Common myeloid progenitor, CD34-positive (primary cell): ENCODE measurements at regions not wholly inside any gene's neighbourhood (a gene's known extent, or its start where the extent isn't known, plus 50 kb on each side); places are given as distances from the start of the nearest gene placed in this dataset.

ENCODE experiments used
- CTCF ChIA-PET: fragments of 350-600 bp; sonication (Branson Sonifier 250); formaldehyde crosslinking; loops from one replicate; lab custom pipeline; 2021; ENCODE audit warnings: antibody characterized with exemption; lab: Charles Lee
- POLR2A ChIA-PET: fragments of 350-600 bp; sonication (Branson Sonifier 250); formaldehyde crosslinking; loops from one replicate; lab custom pipeline; 2021; ENCODE audit warnings: antibody characterized with exemption; lab: Charles Lee
- DNase-seq, 3 donors: peaks; one replicate each; pipeline versions ENCODE4 v3.0.0 to v3.0.0-alpha.2; 2013
- H3K27ac ChIP-seq, 2 experiments: 1 replicate in 1 of 2; 2 replicates in 1 of 2; pipeline ENCODE4 v1.7.0; 2013; ENCODE audit warnings: inconsistent platforms in 2 of 2, low read length in 2 of 2, mild to moderate bottlenecking in 2 of 2, low read depth in 1 of 2, moderate library complexity in 1 of 2; ENCODE audit not compliant: severe bottlenecking in 2 of 2, insufficient read depth in 1 of 2, poor library complexity in 1 of 2
- H3K27me3 ChIP-seq, 5 experiments: replicated peaks in 2 of 5; 1 replicate in 3 of 5; 2 replicates in 2 of 5; pipeline versions ENCODE4 v1.6.1 to v1.7.0; 2013; ENCODE audit warnings: low read length in 4 of 5, mild to moderate bottlenecking in 2 of 5, moderate library complexity in 2 of 5, inconsistent platforms in 1 of 5; ENCODE audit not compliant: insufficient read depth in 5 of 5, control insufficient read depth in 4 of 5
- H3K36me3 ChIP-seq, 4 experiments: 1 replicate in 2 of 4; 2 replicates in 2 of 4; pipeline versions ENCODE4 v1.6.1 to v1.7.0; 2013; ENCODE audit warnings: low read length in 3 of 4, control low read depth in 1 of 4, mild to moderate bottlenecking in 1 of 4; ENCODE audit not compliant: control insufficient read depth in 4 of 4, insufficient read depth in 4 of 4
- H3K4me1 ChIP-seq, 4 experiments: 1 replicate in 3 of 4; 2 replicates in 1 of 4; pipeline versions ENCODE4 v1.6.1 to v1.7.1; 2013; ENCODE audit warnings: low read length in 3 of 4, mild to moderate bottlenecking in 3 of 4, control low read depth in 1 of 4, inconsistent platforms in 1 of 4, moderate library complexity in 1 of 4; ENCODE audit not compliant: control insufficient read depth in 4 of 4, insufficient read depth in 4 of 4; ENCODE audit errors: control extremely low read depth in 1 of 4
- H3K4me3 ChIP-seq, 7 experiments: 1 replicate in 4 of 7; 2 replicates in 3 of 7; pipeline versions ENCODE4 v1.5.1 to v1.7.0; 2013; ENCODE audit warnings: mild to moderate bottlenecking in 7 of 7, low read length in 6 of 7, moderate library complexity in 6 of 7, inconsistent platforms in 2 of 7, low read depth in 2 of 7, control low read depth in 1 of 7; ENCODE audit not compliant: insufficient read depth in 4 of 7, control insufficient read depth in 1 of 7; ENCODE audit errors: extremely low read depth in 1 of 7
- H3K9me3 ChIP-seq, 5 experiments: 1 replicate in 4 of 5; 2 replicates in 1 of 5; pipeline versions ENCODE4 v1.6.1 to v1.7.1; 2013; ENCODE audit warnings: low read length in 4 of 5, mild to moderate bottlenecking in 2 of 5, inconsistent platforms in 1 of 5, low read depth in 1 of 5, moderate library complexity in 1 of 5; ENCODE audit not compliant: control insufficient read depth in 4 of 5, insufficient read depth in 2 of 5; ENCODE audit errors: control extremely low read depth in 1 of 5
- WGBS: methylation state at CpG from one replicate; pipeline ENCODE4 v1.1.5; 2013; ENCODE audit not compliant: insufficient coverage; 5-methylcytosine and 5-hydroxymethylcytosine counted together

DNA sequence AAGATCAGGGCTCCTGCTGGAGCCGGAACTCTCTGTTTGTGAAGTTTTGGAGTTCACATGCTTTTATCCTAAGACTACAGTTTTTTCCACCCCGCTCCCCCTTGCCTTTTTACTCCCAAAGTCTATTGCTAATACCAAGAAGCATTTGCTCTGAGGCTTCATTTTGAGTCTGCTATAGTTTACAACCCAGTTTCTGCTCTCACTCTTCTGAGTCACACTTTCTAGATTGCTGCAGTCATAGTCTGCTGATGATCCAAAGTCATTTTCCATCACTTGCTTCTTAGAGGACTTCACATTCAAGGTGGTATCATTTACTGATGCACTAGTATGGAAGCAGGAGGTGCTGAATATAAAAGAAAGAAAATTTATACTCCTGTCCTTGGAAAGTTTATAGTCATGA, 937.4 kb downstream of the IGSF11 start:
- CTCF ChIA-PET = no interaction called here
- Histone ChIP-seq H3K27ac (no peak overlapping the region), H3K36me3 (no peaks in the 10 kb centered on the region), H3K4me1 (no peaks in the 10 kb centered on the region), H3K27me3 (no peaks in the 10 kb centered on the region), H3K4me3 (no peak overlapping the region), H3K9me3 (peaks cover 0 to 7% (median 4%) of the 10 kb centered on the region in 5 experiments)
- no peak for DNase-seq
- 86% methylated on average over 1 of the region's 2 CpGs for WGBS
- POLR2A ChIA-PET = no interaction called here

DNA sequence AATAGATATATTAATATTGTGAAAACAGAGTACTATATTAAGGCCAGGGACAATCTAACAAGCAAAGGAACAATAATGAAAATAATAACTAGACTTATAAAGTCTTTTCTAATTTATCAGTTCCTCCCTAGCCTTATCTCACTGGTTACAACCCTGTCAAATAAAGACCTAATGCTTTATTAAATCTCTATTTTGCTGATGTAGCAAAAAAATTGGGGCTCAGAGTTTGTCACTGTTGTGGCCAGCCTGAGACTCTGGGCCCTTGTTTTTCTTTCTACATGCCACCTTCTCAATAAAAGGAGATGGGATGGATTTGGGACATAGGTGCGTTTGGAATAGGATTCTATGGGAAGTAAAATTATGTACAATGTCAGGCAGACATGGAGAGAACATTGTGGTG, 937.0 kb downstream of the IGSF11 start:
- Histone ChIP-seq H3K9me3 (peaks cover 0 to 7% (median 4%) of the 10 kb centered on the region in 5 experiments), H3K27ac (no peak overlapping the region), H3K36me3 (no peaks in the 10 kb centered on the region), H3K27me3 (no peaks in the 10 kb centered on the region), H3K4me1 (no peaks in the 10 kb centered on the region), H3K4me3 (no peak overlapping the region)
- no peak for DNase-seq
- no CpG with 5 or more reads among the region's 1 CpG for WGBS
- ChIA-PET POLR2A (no interaction called here), CTCF (no interaction called here)

DNA sequence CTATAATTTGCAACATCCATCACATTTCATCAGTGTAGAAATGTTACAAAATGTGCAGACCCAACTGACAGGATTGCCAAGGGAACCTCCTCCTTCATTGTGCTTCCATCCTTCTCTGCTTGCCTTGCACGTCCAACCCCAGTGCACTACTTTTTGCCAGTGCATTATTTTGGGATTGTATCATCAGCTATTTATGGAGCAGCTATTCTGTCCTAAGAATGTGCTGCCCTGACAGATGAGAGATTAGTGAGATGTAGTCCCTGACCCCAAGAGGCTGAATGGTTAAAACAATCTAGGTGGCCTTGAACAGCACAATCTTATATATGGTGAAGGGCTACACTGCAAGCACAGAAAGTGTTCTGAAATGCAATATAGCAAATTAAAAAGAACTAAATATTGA, 935.8 kb downstream of the IGSF11 start:
- DNase-seq = no peak
- ChIA-PET POLR2A (no interaction called here), CTCF (no interaction called here)
- Histone ChIP-seq H3K27ac (no peak overlapping the region), H3K4me3 (no peak overlapping the region), H3K9me3 (no peaks in the 10 kb centered on the region), H3K36me3 (no peaks in the 10 kb centered on the region), H3K27me3 (no peaks in the 10 kb centered on the region), H3K4me1 (no peaks in the 10 kb centered on the region)
- WGBS = 100% methylated on average over 1 of the region's 1 CpG

DNA sequence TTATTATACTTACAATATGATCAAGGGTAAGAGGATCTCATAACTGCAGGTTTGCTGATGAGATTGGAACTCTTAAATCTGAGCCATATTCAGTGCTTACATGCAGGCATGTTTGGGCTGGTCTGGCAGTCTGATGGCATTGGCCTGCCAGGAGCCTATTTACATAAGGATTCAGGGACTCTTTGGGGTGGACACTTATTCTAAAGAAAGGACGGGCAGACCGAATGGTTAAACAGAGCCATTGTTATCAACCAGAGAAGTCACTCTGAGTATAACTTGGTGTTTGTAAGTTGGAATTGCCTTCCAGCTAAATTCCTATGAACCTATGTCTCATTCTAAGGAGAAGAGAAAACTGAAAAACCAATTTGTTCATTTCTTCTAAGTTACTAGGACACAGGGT, 932.8 kb downstream of the IGSF11 start:
- no CpG with 5 or more reads among the region's 2 CpGs for WGBS
- Histone ChIP-seq H3K36me3 (no peaks in the 10 kb centered on the region), H3K27me3 (no peaks in the 10 kb centered on the region), H3K4me1 (no peaks in the 10 kb centered on the region), H3K27ac (no peak overlapping the region), H3K4me3 (no peak overlapping the region), H3K9me3 (no peaks in the 10 kb centered on the region)
- ChIA-PET POLR2A (no interaction called here), CTCF (no interaction called here)
- DNase-seq = no peak

DNA sequence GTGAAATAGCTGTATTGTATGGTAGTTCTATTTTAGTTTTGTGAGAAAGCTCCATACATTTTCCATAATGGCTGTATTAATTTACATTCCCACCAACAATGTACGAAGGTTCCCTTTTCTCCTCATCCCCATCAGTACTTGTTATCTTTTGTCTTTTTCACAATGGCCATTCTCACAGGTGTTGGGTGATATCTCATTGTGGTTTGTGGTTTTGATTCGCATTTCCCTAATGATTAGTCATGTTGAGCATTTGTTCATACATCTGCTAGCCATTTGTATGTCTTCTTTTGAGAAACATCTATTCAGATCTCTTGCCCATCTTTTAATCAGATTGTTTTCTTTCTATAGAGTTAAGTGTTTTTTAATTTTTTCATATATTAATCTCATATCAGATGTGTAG, 931.9 kb downstream of the IGSF11 start:
- ChIA-PET POLR2A (no interaction called here), CTCF (no interaction called here)
- no peak for DNase-seq
- H3K4me1 ChIP-seq = no peaks in the 10 kb centered on the region
- no peaks in the 10 kb centered on the region for H3K36me3 ChIP-seq
- H3K27me3 ChIP-seq = no peaks in the 10 kb centered on the region
- WGBS = no CpG with 5 or more reads among the region's 2 CpGs
- H3K4me3 ChIP-seq = no peak overlapping the region
- H3K27ac ChIP-seq = no peak overlapping the region
- H3K9me3 ChIP-seq = no peaks in the 10 kb centered on the region

DNA sequence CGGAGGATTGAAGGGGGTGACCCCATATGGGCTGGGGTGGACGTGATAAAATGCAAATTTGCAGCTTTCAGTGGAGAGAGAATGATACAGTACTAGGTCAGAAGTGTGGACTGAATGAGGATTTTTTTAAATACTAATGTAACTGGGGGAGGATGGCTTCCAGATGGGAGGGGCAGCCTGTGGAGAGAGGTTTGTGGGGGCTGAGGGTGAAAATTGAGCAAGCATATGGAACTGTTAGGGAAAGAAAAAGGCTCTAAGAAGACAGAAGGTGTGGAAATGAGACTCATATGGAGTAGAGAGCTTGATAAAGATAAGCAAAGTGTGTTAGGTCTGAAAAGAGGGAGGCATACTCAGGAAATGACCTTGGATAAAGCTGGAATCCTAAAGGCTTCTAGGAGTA, 926.4 kb downstream of the IGSF11 start:
- DNase-seq = no peak
- ChIA-PET POLR2A (no interaction called here), CTCF (no interaction called here)
- 75% methylated on average over 1 of the region's 2 CpGs for WGBS
- Histone ChIP-seq H3K4me3 (no peak overlapping the region), H3K9me3 (no peaks in the 10 kb centered on the region), H3K27ac (no peak overlapping the region), H3K36me3 (no peaks in the 10 kb centered on the region), H3K27me3 (no peaks in the 10 kb centered on the region), H3K4me1 (no peaks in the 10 kb centered on the region)

DNA sequence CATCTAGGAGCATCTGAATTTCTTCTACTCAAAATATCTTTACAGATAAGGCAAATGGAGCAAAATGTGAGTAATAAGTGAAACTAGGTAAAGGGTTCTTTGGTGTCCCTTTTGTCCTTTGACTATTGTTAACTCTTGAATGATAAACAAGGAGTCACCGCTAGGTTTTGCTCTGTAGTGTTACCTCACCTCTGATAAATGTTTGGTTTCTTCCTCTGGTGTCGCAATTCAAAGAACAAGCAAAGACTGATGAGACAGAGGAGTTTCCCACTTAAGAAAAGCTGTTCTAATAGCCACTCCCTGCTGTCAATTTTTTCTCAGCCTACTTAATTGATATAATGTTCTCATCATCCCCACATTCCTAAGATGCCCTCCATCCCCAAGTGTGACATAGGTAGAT, 925.9 kb downstream of the IGSF11 start:
- H3K9me3 ChIP-seq = no peaks in the 10 kb centered on the region
- DNase-seq = no peak
- H3K4me1 ChIP-seq = no peaks in the 10 kb centered on the region
- no peak overlapping the region for H3K27ac ChIP-seq
- 100% methylated on average over 2 of the region's 2 CpGs for WGBS
- ChIA-PET CTCF (no interaction called here), POLR2A (no interaction called here)
- H3K4me3 ChIP-seq = no peak overlapping the region
- H3K36me3 ChIP-seq = no peaks in the 10 kb centered on the region
- H3K27me3 ChIP-seq = no peaks in the 10 kb centered on the region
